Loucy (cell line): ENCODE measurements at regions not wholly inside any gene's neighbourhood (a gene's known extent, or its start where the extent isn't known, plus 50 kb on each side); places are given as distances from the start of the nearest gene placed in this dataset.

Experiments used
- H2AFZ ChIP-seq: fragments of 200-600 bp; sonication (generic); 2 replicates; pipeline ENCODE4 v1.6.0; 2016; ENCODE audit warnings: antibody characterized with exemption, mild to moderate bottlenecking, low read length, moderate library complexity
- H3F3A ChIP-seq: fragments of 200-600 bp; 2 replicates; pipeline ENCODE4 v1.6.0; 2016; ENCODE audit warnings: antibody characterized with exemption, low read depth, mild to moderate bottlenecking
- H3K27me3 ChIP-seq: fragments of 200-600 bp; sonication (generic); 2 replicates; pipeline ENCODE4 v1.6.1; 2014; ENCODE audit warnings: low read length, mild to moderate bottlenecking; ENCODE audit not compliant: insufficient read depth, poor library complexity, severe bottlenecking
- H3K36me3 ChIP-seq: fragments of 200-600 bp; sonication (generic); 2 replicates; pipeline ENCODE4 v1.6.1; 2016; ENCODE audit warnings: low read length; ENCODE audit not compliant: insufficient read depth
- H3K4me1 ChIP-seq: fragments of 200-600 bp; sonication (generic); 2 replicates; pipeline ENCODE4 v1.5.1; 2014; ENCODE audit warnings: low read length, mild to moderate bottlenecking; ENCODE audit not compliant: insufficient read depth, poor library complexity, severe bottlenecking
- H3K4me2 ChIP-seq: fragments of 200-600 bp; sonication (generic); 2 replicates; pipeline ENCODE4 v1.6.0; 2014; ENCODE audit warnings: antibody characterized with exemption, low read length, low read depth, mild to moderate bottlenecking; ENCODE audit not compliant: poor library complexity, severe bottlenecking
- H3K4me3 ChIP-seq: fragments of 200-600 bp; sonication (generic); 2 replicates; pipeline ENCODE4 v1.5.1; 2014; ENCODE audit warnings: low read length, mild to moderate bottlenecking, mixed read lengths; ENCODE audit not compliant: poor library complexity, severe bottlenecking
- H3K79me2 ChIP-seq: fragments of 200-600 bp; sonication (generic); 2 replicates; pipeline ENCODE4 v1.6.1; 2014; ENCODE audit warnings: low read length; ENCODE audit not compliant: insufficient read depth
- H3K9ac ChIP-seq: fragments of 200-600 bp; sonication (generic); 2 replicates; pipeline ENCODE4 v1.6.0; 2014; ENCODE audit warnings: mild to moderate bottlenecking, low read depth, low read length, moderate library complexity; ENCODE audit not compliant: poor library complexity, severe bottlenecking
- H3K9me2 ChIP-seq: fragments of 200-600 bp; sonication (generic); replicated peaks from 2 replicates; pipeline ENCODE4 v1.6.1; 2016; ENCODE audit warnings: low read depth, low read length, mixed read lengths
- H3K9me3 ChIP-seq: fragments of 200-600 bp; sonication (generic); 2 replicates; pipeline ENCODE4 v1.6.1; 2014; ENCODE audit warnings: mild to moderate bottlenecking, antibody characterized with exemption, low read length, low read depth; ENCODE audit not compliant: insufficient read depth
- H4K20me1 ChIP-seq: fragments of 200-600 bp; sonication (generic); 2 replicates; pipeline ENCODE4 v1.6.0; 2014; ENCODE audit warnings: antibody characterized with exemption, low read length, mild to moderate bottlenecking; ENCODE audit not compliant: insufficient read depth, poor library complexity, severe bottlenecking
- EZH2phosphoT487 ChIP-seq: fragments of 200-600 bp; IDR thresholded peaks from 2 replicates; pipeline ENCODE4 v1.6.1; 2018; ENCODE audit warnings: antibody characterized with exemption, mild to moderate bottlenecking, moderate library complexity, borderline replicate concordance
- TF ChIP-seq, protein P1 (sequence below): fragments of 200-600 bp; sonication (generic); conservative IDR thresholded peaks from 2 replicates; pipeline ENCODE4 v1.5.1; 2014; ENCODE audit warnings: mild to moderate bottlenecking, antibody characterized with exemption, low read length

GRCh38 chr7:115630049-115630448 is 400.5 kb downstream of the TFEC start:
- Histone ChIP-seq H3K36me3 (no peaks in the 10 kb centered on the region), H3K4me1 (no peaks in the 10 kb centered on the region), H3K9me3 (no peaks in the 10 kb centered on the region), H3K27me3 (no peaks in the 10 kb centered on the region), H3K79me2 (no peaks in the 10 kb centered on the region), H3K9ac (no peak overlapping the region), H3K4me2 (no peak overlapping the region), H4K20me1 (no peaks in the 10 kb centered on the region), H3K9me2 (no peaks in the 10 kb centered on the region), H2AFZ (no peak overlapping the region), H3K4me3 (no peak overlapping the region), H3F3A (no peaks in the 10 kb centered on the region)
- TF ChIP-seq, protein P1, sequence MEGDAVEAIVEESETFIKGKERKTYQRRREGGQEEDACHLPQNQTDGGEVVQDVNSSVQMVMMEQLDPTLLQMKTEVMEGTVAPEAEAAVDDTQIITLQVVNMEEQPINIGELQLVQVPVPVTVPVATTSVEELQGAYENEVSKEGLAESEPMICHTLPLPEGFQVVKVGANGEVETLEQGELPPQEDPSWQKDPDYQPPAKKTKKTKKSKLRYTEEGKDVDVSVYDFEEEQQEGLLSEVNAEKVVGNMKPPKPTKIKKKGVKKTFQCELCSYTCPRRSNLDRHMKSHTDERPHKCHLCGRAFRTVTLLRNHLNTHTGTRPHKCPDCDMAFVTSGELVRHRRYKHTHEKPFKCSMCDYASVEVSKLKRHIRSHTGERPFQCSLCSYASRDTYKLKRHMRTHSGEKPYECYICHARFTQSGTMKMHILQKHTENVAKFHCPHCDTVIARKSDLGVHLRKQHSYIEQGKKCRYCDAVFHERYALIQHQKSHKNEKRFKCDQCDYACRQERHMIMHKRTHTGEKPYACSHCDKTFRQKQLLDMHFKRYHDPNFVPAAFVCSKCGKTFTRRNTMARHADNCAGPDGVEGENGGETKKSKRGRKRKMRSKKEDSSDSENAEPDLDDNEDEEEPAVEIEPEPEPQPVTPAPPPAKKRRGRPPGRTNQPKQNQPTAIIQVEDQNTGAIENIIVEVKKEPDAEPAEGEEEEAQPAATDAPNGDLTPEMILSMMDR, result no peak
- TF ChIP-seq EZH2phosphoT487, result no peak

GRCh38 chr7:115618676-115619075 is 411.9 kb downstream of the TFEC start:
- H4K20me1 ChIP-seq, result no peaks in the 10 kb centered on the region

DNA sequence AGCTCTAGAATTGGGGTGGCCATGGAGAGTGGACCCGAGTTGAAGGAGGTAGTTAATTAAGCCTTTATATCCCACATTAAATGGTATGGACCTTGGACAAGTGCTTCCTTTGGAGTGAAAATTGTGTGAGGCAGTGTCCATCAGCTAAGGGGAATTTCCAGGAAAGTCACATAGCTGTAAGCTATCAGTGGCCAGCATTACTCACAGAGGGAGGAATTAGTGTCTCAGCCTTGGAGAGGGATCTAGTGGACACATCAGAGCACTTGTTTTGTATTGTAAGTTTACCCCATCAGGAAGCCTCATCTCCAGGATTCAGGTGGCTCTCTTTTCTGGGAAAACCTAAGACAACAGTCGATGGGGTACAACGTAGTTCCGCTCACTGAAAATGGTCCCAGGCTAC is 416.7 kb downstream of the TFEC start:
- Histone ChIP-seq H3K4me3 (no peak overlapping the region), H3K9me3 (no peaks in the 10 kb centered on the region), H3K9me2 (no peaks in the 10 kb centered on the region), H3K36me3 (no peaks in the 10 kb centered on the region), H4K20me1 (no peaks in the 10 kb centered on the region), H3K4me2 (no peak overlapping the region), H3F3A (no peaks in the 10 kb centered on the region), H3K9ac (no peak overlapping the region), H3K79me2 (no peaks in the 10 kb centered on the region), H3K4me1 (no peaks in the 10 kb centered on the region), H2AFZ (no peak overlapping the region), H3K27me3 (no peaks in the 10 kb centered on the region)
- TF ChIP-seq EZH2phosphoT487, result no peak
- TF ChIP-seq, protein P1, result no peak

More at GRCh38 chr7:115618676-115619075, 411.9 kb downstream of the TFEC start:
- no peak overlapping the region for H3K4me3 ChIP-seq
- no peaks in the 10 kb centered on the region for H3K9me3 ChIP-seq
- no peaks in the 10 kb centered on the region for H3K36me3 ChIP-seq
- H3F3A ChIP-seq, result no peaks in the 10 kb centered on the region
- no peaks in the 10 kb centered on the region for H3K79me2 ChIP-seq
- no peaks in the 10 kb centered on the region for H3K27me3 ChIP-seq
- no peaks in the 10 kb centered on the region for H3K9me2 ChIP-seq
- no peak overlapping the region for H3K4me2 ChIP-seq
- no peak overlapping the region for H3K9ac ChIP-seq
- no peak overlapping the region for H2AFZ ChIP-seq
- no peaks in the 10 kb centered on the region for H3K4me1 ChIP-seq
- TF ChIP-seq, protein P1, result no peak
- no peak for TF ChIP-seq EZH2phosphoT487
